Middle frontal gyrus (tissue), 1 donor: ENCODE measurements at regions not wholly inside any gene's neighbourhood (a gene's known extent, or its start where the extent isn't known, plus 50 kb on each side); places are given as distances from the start of the nearest gene placed in this dataset.
"Not testable (repeated sequence)": the region's sequence is repeated elsewhere in the genome, so short reads cannot be mapped to it uniquely, and the experiment has no call there.

Experiments used
- DNase-seq: peaks from one replicate; pipeline ENCODE4 v3.0.0-alpha.2; 2015; ENCODE audit warnings: low spot score; ENCODE audit errors: extremely low spot score

DNA sequence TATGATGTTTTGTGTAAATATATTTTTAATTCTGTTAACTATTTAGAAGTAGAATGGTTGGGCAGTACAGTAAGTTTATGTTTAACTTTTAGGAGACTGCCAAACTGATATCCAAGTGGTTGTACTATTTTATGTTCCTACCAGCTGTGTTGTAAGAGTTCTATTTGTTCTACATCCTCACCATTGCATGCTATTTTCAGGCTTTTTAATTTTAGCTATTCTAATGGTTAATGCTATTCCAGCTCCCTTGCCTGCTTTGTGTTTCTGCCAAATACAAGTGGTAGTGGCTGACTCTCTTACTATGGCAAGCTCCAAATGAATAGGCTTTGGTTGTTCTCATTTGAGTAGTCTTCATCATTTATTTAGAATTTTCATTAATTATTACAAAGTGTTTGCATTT lies 476.4 kb downstream of the KIF4B start:
- DNase-seq, result no peak

- no peak for DNase-seq
Measured at GRCh38 chr5:155492191-155492590, 478.6 kb downstream of the KIF4B start.

DNA sequence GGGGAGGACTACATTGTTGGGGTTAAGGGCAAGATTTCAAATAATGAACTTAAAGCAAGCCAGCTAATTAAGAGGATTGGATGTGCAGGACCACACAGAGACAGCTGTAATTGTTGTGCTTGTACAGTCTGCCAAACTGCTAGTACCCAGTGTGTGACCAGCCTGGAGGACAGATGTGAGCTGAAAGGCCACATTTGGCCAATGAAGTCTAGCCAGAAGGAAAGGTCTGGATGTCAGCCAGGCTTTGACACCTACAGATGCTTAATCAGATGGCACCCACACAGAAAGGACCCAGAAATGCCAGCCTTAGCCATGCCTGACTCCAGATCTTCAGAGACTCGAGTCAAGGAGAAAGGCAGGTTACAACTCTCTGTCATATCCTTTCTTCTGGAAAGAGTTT lies 491.1 kb downstream of the KIF4B start:
- DNase-seq, result no peak

DNA sequence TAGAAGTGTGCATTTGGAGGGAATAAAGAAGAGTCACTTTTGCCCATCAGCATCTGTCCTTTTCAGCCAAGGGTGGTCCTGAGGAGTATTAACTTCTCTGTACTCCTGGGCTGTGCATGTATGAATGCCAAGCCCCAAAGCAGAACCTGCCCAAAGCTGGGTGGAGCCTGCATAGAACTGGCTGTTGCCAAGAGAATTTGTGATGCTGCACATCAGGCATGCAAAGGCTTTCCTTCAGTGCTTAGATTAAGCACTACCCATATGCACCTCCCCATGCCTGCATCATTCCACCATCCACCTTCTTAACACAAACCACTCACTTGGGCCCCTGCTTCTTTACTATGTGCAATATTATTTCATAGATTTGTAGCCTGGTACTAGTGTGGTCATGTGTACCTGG lies 493.8 kb downstream of the KIF4B start:
- DNase-seq, result no peak

DNA sequence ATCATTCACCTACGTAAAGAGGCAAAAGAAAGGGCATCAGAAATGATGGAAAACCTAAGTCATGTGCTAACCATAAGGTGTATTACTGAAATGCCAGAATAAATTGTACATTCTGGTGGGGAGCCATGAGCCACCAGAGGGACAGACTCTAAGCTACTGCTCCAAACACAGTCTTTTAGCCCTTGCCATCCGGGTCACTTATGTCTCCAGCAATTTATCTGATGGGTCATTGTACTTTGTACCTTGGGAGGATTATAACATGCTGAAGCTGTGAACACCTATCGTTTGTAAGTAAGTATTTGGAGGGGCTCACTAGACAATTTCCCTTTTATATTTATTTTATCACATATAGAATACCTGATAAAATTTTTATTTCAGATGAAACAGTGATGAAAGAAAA lies 495.1 kb downstream of the KIF4B start:
- DNase-seq, result no peak

- no peak for DNase-seq
Measured at GRCh38 chr5:155512329-155512728, 498.8 kb downstream of the KIF4B start.

GRCh38 chr5:155514105-155514563 lies 500.6 kb downstream of the KIF4B start:
- DNase-seq, result no peak

DNA sequence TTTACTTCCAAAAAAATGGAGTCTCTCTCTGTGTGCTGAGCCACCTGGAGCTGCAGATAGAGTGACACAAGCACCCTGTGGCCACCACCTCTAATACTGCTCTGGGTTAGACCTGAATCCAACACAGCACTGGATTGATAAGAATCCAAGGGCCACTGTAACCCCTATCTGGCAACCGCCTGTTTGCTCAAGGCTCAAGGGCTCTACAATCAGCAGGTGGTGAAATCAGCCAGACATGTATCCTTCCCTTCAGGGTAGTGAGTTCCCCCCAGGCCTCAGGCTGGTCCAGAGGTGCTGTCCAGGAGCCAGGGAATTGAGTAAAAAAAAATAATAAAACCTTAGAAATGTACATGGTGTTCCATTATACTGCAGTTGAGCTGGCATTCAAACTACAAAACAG lies 509.0 kb downstream of the KIF4B start:
- DNase-seq, result no peak

GRCh38 chr5:155529362-155529761 lies 515.8 kb downstream of the KIF4B start:
- no peak for DNase-seq

DNA sequence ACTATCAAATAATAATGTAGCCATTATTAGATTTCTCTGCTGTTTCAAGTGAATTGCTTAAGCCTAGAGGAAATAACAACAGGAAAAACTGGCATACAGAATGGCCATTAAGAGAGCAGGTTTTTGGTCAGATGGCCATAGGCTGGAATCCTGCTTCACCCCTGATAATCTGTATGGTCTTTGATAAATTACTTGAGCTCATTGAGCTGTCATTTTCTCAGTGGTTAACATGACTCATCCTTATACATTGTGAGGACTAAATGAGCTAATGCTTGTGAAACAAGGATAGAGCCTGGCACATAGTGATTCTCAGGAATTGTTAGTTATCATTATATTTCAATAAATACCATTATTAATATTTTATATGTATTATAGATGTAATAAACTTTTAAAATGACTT lies 516.5 kb downstream of the KIF4B start:
- DNase-seq, result no peak

- no peak for DNase-seq
Measured at GRCh38 chr5:155532621-155533311, 519.2 kb downstream of the KIF4B start.

GRCh38 chr5:155540000-155540595 lies 526.5 kb downstream of the KIF4B start:
- no peak for DNase-seq

- no peak for DNase-seq
Measured at GRCh38 chr5:155546075-155546474, 532.5 kb downstream of the KIF4B start.

- no peak for DNase-seq
Measured at GRCh38 chr5:155554500-155554899, 540.9 kb downstream of the KIF4B start.

DNA sequence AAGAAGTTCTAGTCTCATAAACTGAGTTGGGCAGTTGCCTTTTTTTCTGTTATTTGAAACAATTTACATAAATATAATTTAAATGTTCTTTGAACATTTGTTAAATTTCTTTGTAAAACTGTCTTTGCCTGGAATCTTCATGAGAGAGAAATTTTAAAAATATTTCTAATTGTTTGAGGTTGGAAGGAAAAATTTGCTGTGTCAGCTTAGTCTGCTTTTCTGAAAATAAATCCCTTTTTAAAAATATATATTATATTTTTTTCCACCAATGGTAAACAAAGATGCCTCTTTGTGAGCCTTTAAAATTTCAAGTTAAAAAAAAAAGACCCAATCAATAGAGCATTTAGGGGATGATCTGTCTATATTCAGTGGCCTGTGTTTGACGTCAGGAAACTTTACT lies 542.7 kb downstream of the KIF4B start:
- DNase-seq, result no peak

GRCh38 chr5:155556700-155557099 lies 543.1 kb downstream of the KIF4B start:
- no peak for DNase-seq

GRCh38 chr5:155562158-155562557 lies 548.6 kb downstream of the KIF4B start:
- DNase-seq, result no peak

GRCh38 chr5:155564541-155564940 lies 551.0 kb downstream of the KIF4B start:
- no peak for DNase-seq

GRCh38 chr5:155575861-155576260 lies 562.3 kb downstream of the KIF4B start:
- no peak for DNase-seq

- not testable (repeated sequence) for DNase-seq
Measured at GRCh38 chr5:155586808-155587207, 573.3 kb downstream of the KIF4B start.

- no peak for DNase-seq
Measured at GRCh38 chr5:155587458-155587857, 573.9 kb downstream of the KIF4B start.

GRCh38 chr5:155591273-155591672 lies 577.7 kb downstream of the KIF4B start:
- no peak for DNase-seq

GRCh38 chr5:155594270-155594669 lies 580.7 kb downstream of the KIF4B start:
- no peak for DNase-seq
